Esophagus muscularis mucosa (tissue), 4 donors: ENCODE measurements at regions not wholly inside any gene's neighbourhood (a gene's known extent, or its start where the extent isn't known, plus 50 kb on each side); places are given as distances from the start of the nearest gene placed in this dataset.
A peak's percentile ranks its signal among the peaks of the same experiment; 100 is the strongest.

Experiments used
- DNase-seq: peaks from one replicate; pipeline ENCODE4 v3.0.0-alpha.2; 2017; ENCODE audit errors: extremely low spot score
- H3K27ac ChIP-seq, 4 donors: fragments of 200-600 bp; sonication (generic); replicated peaks in 1 of 4; 1 replicate in 3 of 4; 2 replicates in 1 of 4; pipeline ENCODE4 v1.5.1; 2016 to 2019; ENCODE audit warnings: mild to moderate bottlenecking in 1 of 4
- H3K27me3 ChIP-seq, 4 donors: fragments of 200-600 bp; sonication (generic); one replicate each; pipeline versions ENCODE4 v1.5.1 to v1.6.0; 2016 to 2019
- H3K36me3 ChIP-seq, 4 donors: fragments of 200-600 bp; sonication (generic); one replicate each; pipeline ENCODE4 v1.5.1; 2016 to 2019
- H3K4me1 ChIP-seq, 4 donors: fragments of 200-600 bp; sonication (generic); one replicate each; pipeline ENCODE4 v1.5.1; 2016 to 2019
- H3K4me3 ChIP-seq, 4 donors: fragments of 200-600 bp; sonication (generic); 1 replicate in 2 of 4; 2 replicates in 2 of 4; pipeline ENCODE4 v1.5.1; 2016 to 2019; ENCODE audit warnings: mild to moderate bottlenecking in 4 of 4, moderate library complexity in 1 of 4
- H3K9me3 ChIP-seq, 4 donors: fragments of 200-600 bp; sonication (generic); 1 replicate in 3 of 4; 2 replicates in 1 of 4; pipeline ENCODE4 v1.5.1; 2016 to 2019
- EP300 ChIP-seq: sonication (generic); formaldehyde crosslinking; IDR thresholded peaks from one replicate; pipeline ENCODE4 v1.6.1; 2017; ENCODE audit warnings: antibody characterized with exemption
- POLR2A ChIP-seq: fragments of 450-650 bp; IDR thresholded peaks from one replicate; pipeline ENCODE4 v1.6.1; 2017; ENCODE audit warnings: antibody characterized with exemption, moderate library complexity, mild to moderate bottlenecking, low read depth
- POLR2AphosphoS5 ChIP-seq, 2 donors: sonication (generic); formaldehyde crosslinking; IDR thresholded peaks; one replicate each; pipeline ENCODE4 v1.6.1; 2017; ENCODE audit warnings: antibody characterized with exemption in 2 of 2
- WGBS: methylation state at CpG from one replicate; pipeline ENCODE4 v1.1.5; 2018; 5-methylcytosine and 5-hydroxymethylcytosine counted together
- intact Hi-C: fragments of 100-400 bp; cut with DNase I; formaldehyde crosslinking; loops from one replicate; pipeline ENCODE4 v1.15.1; 2023
- TF ChIP-seq, protein P1 (sequence below), 3 experiments: fragments of 200-600 bp in 2 of 3; fragments of 450-650 bp in 1 of 3; sonication (generic) in 2 of 3; IDR thresholded peaks; one replicate each; pipeline ENCODE4 v1.5.1; 2017 to 2019; ENCODE audit warnings: antibody characterized with exemption in 3 of 3, mild to moderate bottlenecking in 2 of 3, moderate library complexity in 1 of 3

- Histone ChIP-seq H3K27ac (no peak overlapping the region), H3K4me1 (peaks cover 7 to 19% (median 13%) of the 10 kb centered on the region in 4 donors), H3K27me3 (no peaks in the 10 kb centered on the region), H3K9me3 (no peaks in the 10 kb centered on the region), H3K4me3 (no peak overlapping the region), H3K36me3 (no peaks in the 10 kb centered on the region)
- 80% methylated on average over 6 of the region's 8 CpGs for WGBS
- TF ChIP-seq POLR2AphosphoS5 (IDR thresholded peaks at IDR 0.05), result no peak
- TF ChIP-seq, protein P1, sequence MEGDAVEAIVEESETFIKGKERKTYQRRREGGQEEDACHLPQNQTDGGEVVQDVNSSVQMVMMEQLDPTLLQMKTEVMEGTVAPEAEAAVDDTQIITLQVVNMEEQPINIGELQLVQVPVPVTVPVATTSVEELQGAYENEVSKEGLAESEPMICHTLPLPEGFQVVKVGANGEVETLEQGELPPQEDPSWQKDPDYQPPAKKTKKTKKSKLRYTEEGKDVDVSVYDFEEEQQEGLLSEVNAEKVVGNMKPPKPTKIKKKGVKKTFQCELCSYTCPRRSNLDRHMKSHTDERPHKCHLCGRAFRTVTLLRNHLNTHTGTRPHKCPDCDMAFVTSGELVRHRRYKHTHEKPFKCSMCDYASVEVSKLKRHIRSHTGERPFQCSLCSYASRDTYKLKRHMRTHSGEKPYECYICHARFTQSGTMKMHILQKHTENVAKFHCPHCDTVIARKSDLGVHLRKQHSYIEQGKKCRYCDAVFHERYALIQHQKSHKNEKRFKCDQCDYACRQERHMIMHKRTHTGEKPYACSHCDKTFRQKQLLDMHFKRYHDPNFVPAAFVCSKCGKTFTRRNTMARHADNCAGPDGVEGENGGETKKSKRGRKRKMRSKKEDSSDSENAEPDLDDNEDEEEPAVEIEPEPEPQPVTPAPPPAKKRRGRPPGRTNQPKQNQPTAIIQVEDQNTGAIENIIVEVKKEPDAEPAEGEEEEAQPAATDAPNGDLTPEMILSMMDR (IDR thresholded peaks at IDR 0.05), result no peak
- TF ChIP-seq EP300, result no peak
- TF ChIP-seq POLR2A, result no peak
- intact Hi-C loops, result no loop called here
- DNase-seq, result peak; percentile 86
These were observed 82.4 kb downstream of the TTC32 start for GRCh38 chr2:19819097-19820065.

- TF ChIP-seq, protein P1 (IDR thresholded peaks at IDR 0.05), result no peak
- TF ChIP-seq POLR2AphosphoS5 (IDR thresholded peaks at IDR 0.05) (no peak), POLR2A (no peak), EP300 (no peak)
- no peaks in the 10 kb centered on the region for H3K27me3 ChIP-seq
- peaks cover 7 to 19% (median 13%) of the 10 kb centered on the region in 4 donors for H3K4me1 ChIP-seq
- H3K36me3 ChIP-seq, result no peaks in the 10 kb centered on the region
- H3K27ac ChIP-seq, result peak overlapping the region in 1 of 4 donors; percentile 18
- H3K9me3 ChIP-seq, result no peaks in the 10 kb centered on the region
- peak; percentile 47 for DNase-seq
- WGBS, result 85% methylated on average over 3 of the region's 3 CpGs
- intact Hi-C loops, result no loop called here
- H3K4me3 ChIP-seq, result no peak overlapping the region
These were observed 83.2 kb downstream of the TTC32 start for GRCh38 chr2:19818543-19818942.

DNA sequence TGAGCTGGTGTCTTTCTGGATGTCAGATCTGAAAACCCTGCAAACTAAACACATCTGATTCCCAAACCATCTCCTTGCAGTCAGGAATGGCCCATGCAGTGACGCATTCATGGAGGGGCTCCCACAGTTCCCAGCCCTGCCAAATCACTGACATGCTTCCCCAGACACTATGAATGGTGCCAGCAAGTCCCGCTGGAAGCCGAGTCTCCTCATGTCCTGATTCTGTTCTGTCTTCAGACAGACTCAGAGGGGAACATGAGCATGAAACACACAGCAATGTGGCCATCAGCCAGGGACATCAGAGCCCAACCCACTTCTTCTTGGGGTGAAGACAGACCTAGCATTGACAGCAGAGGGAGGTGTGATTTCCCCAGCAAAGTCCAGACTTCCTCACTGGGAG lies 83.7 kb downstream of the TTC32 start:
- H3K27me3 ChIP-seq, result no peaks in the 10 kb centered on the region
- intact Hi-C loops, result no loop called here
- peak overlapping the region in 1 of 4 donors; percentile 18 for H3K27ac ChIP-seq
- H3K36me3 ChIP-seq, result no peaks in the 10 kb centered on the region
- peak; percentile 90 for DNase-seq
- no peak for TF ChIP-seq EP300
- no peak for TF ChIP-seq POLR2A
- TF ChIP-seq POLR2AphosphoS5 (IDR thresholded peaks at IDR 0.05), result peak in 1 of 2 donors; percentile 37
- H3K9me3 ChIP-seq, result no peaks in the 10 kb centered on the region
- peaks cover 7 to 19% (median 13%) of the 10 kb centered on the region in 4 donors for H3K4me1 ChIP-seq
- WGBS, result no CpG with 5 or more reads among the region's 3 CpGs
- H3K4me3 ChIP-seq, result no peak overlapping the region

DNA sequence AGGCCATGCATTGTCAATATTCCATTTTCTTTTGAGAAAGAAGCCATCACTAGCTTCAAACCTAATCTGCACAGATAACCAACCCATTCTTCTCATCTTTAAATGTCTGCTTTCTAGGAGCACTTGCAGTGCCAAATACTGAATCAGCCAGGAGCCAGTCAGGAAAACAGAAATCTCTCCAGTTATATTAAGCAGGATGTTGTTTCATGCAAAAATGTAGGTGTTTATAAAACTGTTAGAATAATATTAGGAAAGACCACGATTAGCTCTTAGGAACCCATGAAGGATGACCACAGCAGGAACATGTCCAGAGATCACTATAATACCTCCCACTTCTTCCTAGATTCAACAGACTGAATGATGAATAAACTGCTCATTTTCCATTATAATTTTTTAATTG lies 86.0 kb downstream of the TTC32 start:
- no peak overlapping the region for H3K27ac ChIP-seq
- H3K27me3 ChIP-seq, result no peaks in the 10 kb centered on the region
- H3K9me3 ChIP-seq, result no peaks in the 10 kb centered on the region
- TF ChIP-seq POLR2A, result no peak
- no peak for TF ChIP-seq EP300
- no peak for TF ChIP-seq POLR2AphosphoS5 (IDR thresholded peaks at IDR 0.05)
- TF ChIP-seq, protein P1 (IDR thresholded peaks at IDR 0.05), result no peak
- no peaks in the 10 kb centered on the region for H3K36me3 ChIP-seq
- 24% methylated on average over 1 of the region's 1 CpG for WGBS
- DNase-seq, result peak; percentile 50
- peaks cover 7 to 27% (median 16%) of the 10 kb centered on the region in 4 donors for H3K4me1 ChIP-seq
- intact Hi-C loops, result no loop called here
- no peak overlapping the region for H3K4me3 ChIP-seq

DNA sequence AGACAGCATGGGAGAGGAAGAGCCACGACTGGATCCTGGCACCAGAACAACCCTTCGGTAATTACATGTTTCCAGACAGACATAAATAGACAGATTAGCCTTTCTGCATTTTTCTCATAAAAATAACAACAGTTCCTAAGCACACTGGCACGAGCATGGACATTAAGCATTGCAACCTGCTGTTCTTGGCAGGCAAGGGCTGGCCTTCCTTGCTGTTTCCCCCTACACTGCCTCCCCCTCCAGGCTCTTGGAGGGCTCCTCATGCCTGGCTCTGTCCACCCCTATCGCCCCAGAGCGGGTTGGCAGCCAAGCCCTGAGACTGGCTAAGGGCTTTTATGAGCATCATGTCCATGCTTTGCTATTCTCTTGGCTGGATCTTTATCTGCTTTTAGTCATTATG lies 89.6 kb downstream of the TTC32 start:
- Histone ChIP-seq H3K4me1 (peaks cover 0 to 8% (median 4%) of the 10 kb centered on the region in 4 donors), H3K27ac (no peak overlapping the region), H3K36me3 (no peaks in the 10 kb centered on the region), H3K27me3 (no peaks in the 10 kb centered on the region), H3K9me3 (no peaks in the 10 kb centered on the region), H3K4me3 (no peak overlapping the region)
- WGBS, result 32% methylated on average over 5 of the region's 5 CpGs
- intact Hi-C loops, result no loop called here
- TF ChIP-seq, protein P1 (IDR thresholded peaks at IDR 0.05), result no peak
- TF ChIP-seq EP300 (no peak), POLR2AphosphoS5 (IDR thresholded peaks at IDR 0.05) (no peak), POLR2A (no peak)
- peak; percentile 31 for DNase-seq
